Right lobe of liver (tissue), 4 donors: ENCODE measurements at regions not wholly inside any gene's neighbourhood (a gene's known extent, or its start where the extent isn't known, plus 50 kb on each side); places are given as distances from the start of the nearest gene placed in this dataset.

Experiments used
- CTCF ChIP-seq, 4 donors: fragments of 200-600 bp in 3 of 4; fragments of 450-650 bp in 1 of 4; IDR thresholded peaks; one replicate each; pipeline versions ENCODE4 v1.5.1 to v1.8.0; 2016 to 2022; ENCODE audit warnings: antibody characterized with exemption in 4 of 4, mild to moderate bottlenecking in 2 of 4
- POLR2A ChIP-seq: fragments of 450-650 bp; IDR thresholded peaks from one replicate; pipeline ENCODE4 v1.6.1; 2017; ENCODE audit warnings: antibody characterized with exemption, mild to moderate bottlenecking
- donor health status: DM: no; HTN: no; CAD: no.
- donor health status: DM: no; HTN: no; CAD: no.
- donor health status: DM: no; HTN: yes; CAD: no.

- TF ChIP-seq CTCF (IDR thresholded peaks at IDR 0.05) (no peak), POLR2A (no peak)
Measured at GRCh38 chr10:10330418-10330817, 687.3 kb upstream of the CELF2 start.
